Transverse colon (tissue), 4 donors: ENCODE measurements at regions not wholly inside any gene's neighbourhood (a gene's known extent, or its start where the extent isn't known, plus 50 kb on each side); places are given as distances from the start of the nearest gene placed in this dataset.

Experiments used
- EP300 ChIP-seq: sonication (generic); formaldehyde crosslinking; IDR thresholded peaks from one replicate; pipeline ENCODE4 v1.6.1; 2017; ENCODE audit warnings: antibody characterized with exemption, low read depth
- POLR2A ChIP-seq: fragments of 450-650 bp; IDR thresholded peaks from one replicate; pipeline ENCODE4 v1.6.1; 2016; ENCODE audit warnings: antibody characterized with exemption, mild to moderate bottlenecking, moderate library complexity
- POLR2AphosphoS5 ChIP-seq, 3 donors: sonication (generic); formaldehyde crosslinking; IDR thresholded peaks; one replicate each; pipeline ENCODE4 v1.6.1; 2016; ENCODE audit warnings: antibody characterized with exemption in 3 of 3
- TF ChIP-seq, protein P1 (sequence below), 5 experiments: fragments of 200-600 bp in 3 of 5; fragments of 450-650 bp in 2 of 5; sonication (generic) in 3 of 5; IDR thresholded peaks; 1 replicate in 2 of 5; 2 replicates in 3 of 5; pipeline ENCODE4 v1.5.1; 2016 to 2017; ENCODE audit warnings: antibody characterized with exemption in 5 of 5, inconsistent platforms in 3 of 5, mild to moderate bottlenecking in 2 of 5, moderate library complexity in 1 of 5

DNA sequence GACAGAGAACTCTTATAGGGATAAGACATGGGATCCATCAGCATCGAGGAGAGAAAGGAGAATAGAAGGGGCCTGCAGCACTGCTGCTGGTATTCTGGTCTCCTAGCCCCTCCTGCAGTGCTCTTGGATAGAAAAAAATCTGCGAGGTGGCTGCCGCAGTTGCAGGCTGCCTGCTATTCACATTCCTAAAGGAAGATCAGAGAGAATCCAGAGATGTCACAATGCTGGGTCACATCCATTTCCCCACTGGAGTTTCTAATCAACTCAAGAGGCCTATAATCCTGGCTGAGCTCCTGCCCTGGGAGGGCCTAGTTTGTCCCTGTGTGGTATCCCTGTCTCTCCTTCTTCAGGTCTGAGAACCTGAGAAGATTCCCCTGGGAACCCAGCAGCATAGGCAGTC is 357.8 kb downstream of the MAFB start:
- no peak for TF ChIP-seq POLR2AphosphoS5 (IDR thresholded peaks at IDR 0.05)
- TF ChIP-seq, protein P1, sequence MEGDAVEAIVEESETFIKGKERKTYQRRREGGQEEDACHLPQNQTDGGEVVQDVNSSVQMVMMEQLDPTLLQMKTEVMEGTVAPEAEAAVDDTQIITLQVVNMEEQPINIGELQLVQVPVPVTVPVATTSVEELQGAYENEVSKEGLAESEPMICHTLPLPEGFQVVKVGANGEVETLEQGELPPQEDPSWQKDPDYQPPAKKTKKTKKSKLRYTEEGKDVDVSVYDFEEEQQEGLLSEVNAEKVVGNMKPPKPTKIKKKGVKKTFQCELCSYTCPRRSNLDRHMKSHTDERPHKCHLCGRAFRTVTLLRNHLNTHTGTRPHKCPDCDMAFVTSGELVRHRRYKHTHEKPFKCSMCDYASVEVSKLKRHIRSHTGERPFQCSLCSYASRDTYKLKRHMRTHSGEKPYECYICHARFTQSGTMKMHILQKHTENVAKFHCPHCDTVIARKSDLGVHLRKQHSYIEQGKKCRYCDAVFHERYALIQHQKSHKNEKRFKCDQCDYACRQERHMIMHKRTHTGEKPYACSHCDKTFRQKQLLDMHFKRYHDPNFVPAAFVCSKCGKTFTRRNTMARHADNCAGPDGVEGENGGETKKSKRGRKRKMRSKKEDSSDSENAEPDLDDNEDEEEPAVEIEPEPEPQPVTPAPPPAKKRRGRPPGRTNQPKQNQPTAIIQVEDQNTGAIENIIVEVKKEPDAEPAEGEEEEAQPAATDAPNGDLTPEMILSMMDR (IDR thresholded peaks at IDR 0.05) = no peak
- no peak for TF ChIP-seq EP300
- no peak for TF ChIP-seq POLR2A
